ENCODE measurements at regions not wholly inside any gene's neighbourhood (a gene's known extent, or its start where the extent isn't known, plus 50 kb on each side); places are given as distances from the start of the nearest gene placed in this dataset.
A peak's percentile ranks its signal among the peaks of the same experiment; 100 is the strongest.

DNA sequence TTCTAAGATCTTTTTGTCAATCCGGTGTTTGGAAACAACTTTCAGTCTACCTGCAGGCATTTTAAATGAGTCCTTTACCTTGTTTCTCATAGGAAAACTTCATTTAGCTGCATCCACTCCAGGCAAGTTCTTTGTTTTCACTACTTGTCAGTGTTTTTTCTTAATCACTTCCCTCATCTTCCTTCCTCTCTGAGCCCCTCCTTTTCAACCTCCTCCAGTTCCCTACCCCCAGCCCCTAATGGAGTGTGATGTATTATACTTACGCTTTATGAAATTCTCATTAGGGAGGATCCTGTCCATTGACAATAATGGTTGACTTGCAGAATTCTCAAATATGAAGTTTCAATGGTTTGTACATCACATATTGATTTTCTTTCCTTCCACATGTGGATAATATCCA is 62.5 kb upstream of the BACH1 start:
- no peaks in the 10 kb centered on the region for H3K36me3 ChIP-seq (ENCODE audit: insufficient read depth, low read length)
- H3K4me2 ChIP-seq (ENCODE audit: insufficient read depth, low read length): no peak overlapping the region
- H3K9me3 ChIP-seq (ENCODE audit: low read depth, low read length): no peaks in the 10 kb centered on the region
- H3K4me1 ChIP-seq (ENCODE audit: insufficient read depth, low read length): peaks cover 55% of the 10 kb centered on the region
- H3K27ac ChIP-seq (ENCODE audit: low read depth, low read length): no peak overlapping the region
- H3K79me2 ChIP-seq (ENCODE audit: insufficient read depth, low read length): no peaks in the 10 kb centered on the region
- no peaks in the 10 kb centered on the region for H4K20me1 ChIP-seq (ENCODE audit: insufficient read depth, low read length)
- H3K27me3 ChIP-seq (ENCODE audit: insufficient read depth, low read length): no peaks in the 10 kb centered on the region
- DNase-seq (ENCODE audit: insufficient read length, low spot score, missing footprints): no peak
- H3K4me3 ChIP-seq (ENCODE audit: insufficient read depth, low read length): no peak overlapping the region
- peak overlapping the region; percentile 21 for H2AFZ ChIP-seq (ENCODE audit: low read length)
- TF ChIP-seq, protein P1, sequence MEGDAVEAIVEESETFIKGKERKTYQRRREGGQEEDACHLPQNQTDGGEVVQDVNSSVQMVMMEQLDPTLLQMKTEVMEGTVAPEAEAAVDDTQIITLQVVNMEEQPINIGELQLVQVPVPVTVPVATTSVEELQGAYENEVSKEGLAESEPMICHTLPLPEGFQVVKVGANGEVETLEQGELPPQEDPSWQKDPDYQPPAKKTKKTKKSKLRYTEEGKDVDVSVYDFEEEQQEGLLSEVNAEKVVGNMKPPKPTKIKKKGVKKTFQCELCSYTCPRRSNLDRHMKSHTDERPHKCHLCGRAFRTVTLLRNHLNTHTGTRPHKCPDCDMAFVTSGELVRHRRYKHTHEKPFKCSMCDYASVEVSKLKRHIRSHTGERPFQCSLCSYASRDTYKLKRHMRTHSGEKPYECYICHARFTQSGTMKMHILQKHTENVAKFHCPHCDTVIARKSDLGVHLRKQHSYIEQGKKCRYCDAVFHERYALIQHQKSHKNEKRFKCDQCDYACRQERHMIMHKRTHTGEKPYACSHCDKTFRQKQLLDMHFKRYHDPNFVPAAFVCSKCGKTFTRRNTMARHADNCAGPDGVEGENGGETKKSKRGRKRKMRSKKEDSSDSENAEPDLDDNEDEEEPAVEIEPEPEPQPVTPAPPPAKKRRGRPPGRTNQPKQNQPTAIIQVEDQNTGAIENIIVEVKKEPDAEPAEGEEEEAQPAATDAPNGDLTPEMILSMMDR (IDR thresholded peaks at IDR 0.05; ENCODE audit: extremely low read depth, low read depth, low read length): no peak

DNA sequence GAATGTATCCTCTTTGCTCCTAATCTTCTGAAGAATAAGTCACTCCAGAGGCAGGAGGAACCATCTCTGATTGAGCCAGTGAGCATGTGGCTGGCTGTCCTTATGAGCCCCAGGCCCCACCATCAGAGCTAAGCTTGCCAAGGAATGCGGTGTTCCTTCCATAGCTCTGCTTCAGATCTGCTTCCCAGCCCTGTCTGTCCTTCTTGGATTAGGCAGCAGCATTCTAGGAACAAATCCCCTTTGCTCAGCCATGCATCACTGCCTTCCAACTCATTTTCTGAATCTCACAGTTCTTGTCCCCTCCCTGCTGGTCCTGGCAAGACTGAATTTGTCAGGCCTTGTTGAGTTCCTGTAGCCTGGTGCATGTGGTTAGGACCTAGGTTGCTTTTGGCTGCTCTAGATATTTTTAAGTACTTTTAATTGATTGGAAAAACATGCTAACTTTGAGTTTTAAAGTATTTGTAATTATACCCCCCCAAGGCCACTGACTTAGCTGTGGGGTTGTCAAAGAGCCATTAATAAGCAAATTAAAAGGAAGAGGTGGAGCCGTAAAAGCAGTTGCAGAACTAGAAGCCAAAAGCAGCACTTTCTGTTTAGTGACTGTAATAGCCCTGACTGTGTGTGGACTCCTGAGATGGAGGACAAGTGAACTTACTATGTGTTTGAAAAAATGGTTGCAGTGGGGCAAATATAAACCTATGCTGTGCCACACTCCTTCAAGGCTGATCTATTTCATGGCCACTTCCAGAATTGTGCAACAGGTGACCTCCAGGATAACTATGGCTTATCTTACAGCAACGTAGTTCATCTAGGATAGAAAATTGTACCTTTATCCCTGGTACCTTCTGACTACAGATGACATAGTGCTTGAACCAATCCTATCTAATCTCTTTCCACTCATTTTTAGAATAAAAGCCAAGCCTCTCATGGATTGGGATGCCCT is 61.3 kb upstream of the BACH1 start:
- no peaks in the 10 kb centered on the region for H3K9me3 ChIP-seq (ENCODE audit: low read depth, low read length)
- H3K27me3 ChIP-seq (ENCODE audit: insufficient read depth, low read length): no peaks in the 10 kb centered on the region
- H3K4me3 ChIP-seq (ENCODE audit: insufficient read depth, low read length): no peak overlapping the region
- DNase-seq (ENCODE audit: insufficient read length, low spot score, missing footprints): no peak
- peaks cover 48% of the 10 kb centered on the region for H3K4me1 ChIP-seq (ENCODE audit: insufficient read depth, low read length)
- H3K79me2 ChIP-seq (ENCODE audit: insufficient read depth, low read length): no peaks in the 10 kb centered on the region
- TF ChIP-seq, protein P1 (IDR thresholded peaks at IDR 0.05; ENCODE audit: extremely low read depth, low read depth, low read length): no peak
- peak overlapping the region; percentile 39 for H2AFZ ChIP-seq (ENCODE audit: low read length)
- no peaks in the 10 kb centered on the region for H3K36me3 ChIP-seq (ENCODE audit: insufficient read depth, low read length)
- H3K4me2 ChIP-seq (ENCODE audit: insufficient read depth, low read length): peak overlapping the region; percentile 10
- no peaks in the 10 kb centered on the region for H4K20me1 ChIP-seq (ENCODE audit: insufficient read depth, low read length)
- peak overlapping the region; percentile 67 for H3K27ac ChIP-seq (ENCODE audit: low read depth, low read length)

DNA sequence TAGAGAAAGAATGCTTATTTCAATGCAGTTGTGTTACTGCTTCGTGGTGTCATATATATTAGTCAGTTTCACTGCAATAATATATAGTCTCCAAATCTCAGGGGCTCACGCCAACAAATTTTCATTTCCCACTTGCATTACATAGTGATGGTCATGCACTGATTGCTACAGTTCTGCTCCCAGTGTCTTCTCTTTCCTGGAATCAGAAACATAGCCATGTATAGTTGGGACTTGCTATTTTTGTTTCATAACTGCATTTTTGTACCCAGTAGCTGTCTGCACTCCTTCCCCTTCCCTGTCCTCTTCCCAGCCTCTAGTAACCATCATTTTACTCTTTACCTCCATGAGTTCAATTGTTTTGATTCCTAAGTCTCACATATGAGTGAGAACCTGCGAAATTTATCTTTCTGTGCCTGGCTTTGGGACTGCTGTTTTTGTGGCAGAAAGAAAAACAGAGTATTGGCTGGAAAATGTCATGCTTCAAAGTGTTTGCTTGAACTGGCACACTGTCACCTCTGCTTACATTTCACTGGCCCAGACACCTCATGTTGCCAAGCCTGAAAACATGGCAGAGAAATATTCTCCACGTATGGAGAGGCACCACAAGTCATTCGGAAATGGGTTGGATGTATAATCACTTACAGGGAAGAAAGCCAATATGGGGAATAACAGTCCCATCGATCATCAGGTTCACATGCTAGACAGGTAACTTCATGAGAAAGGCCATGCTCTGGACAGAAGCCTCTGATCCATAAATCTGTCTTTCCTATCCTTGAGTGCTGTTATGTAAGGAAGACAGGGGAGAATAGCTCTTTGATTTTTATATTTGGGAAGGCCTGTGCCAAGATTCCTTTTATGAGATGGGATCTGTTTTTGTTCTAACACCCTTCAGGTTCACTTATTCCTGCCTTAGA is 60.4 kb upstream of the BACH1 start:
- peak overlapping the region; percentile 15 for H3K4me2 ChIP-seq (ENCODE audit: insufficient read depth, low read length)

More for the DNA sequence above, 60.4 kb upstream of the BACH1 start:
- DNase-seq (ENCODE audit: insufficient read length, low spot score, missing footprints): peak; percentile 27
- Histone ChIP-seq H3K9me3 (ENCODE audit: low read depth, low read length) (no peaks in the 10 kb centered on the region), H4K20me1 (ENCODE audit: insufficient read depth, low read length) (no peaks in the 10 kb centered on the region), H3K27ac (ENCODE audit: low read depth, low read length) (peak overlapping the region; percentile 67), H3K36me3 (ENCODE audit: insufficient read depth, low read length) (no peaks in the 10 kb centered on the region), H3K79me2 (ENCODE audit: insufficient read depth, low read length) (no peaks in the 10 kb centered on the region), H2AFZ (ENCODE audit: low read length) (peak overlapping the region; percentile 2), H3K4me1 (ENCODE audit: insufficient read depth, low read length) (peaks cover 39% of the 10 kb centered on the region), H3K27me3 (ENCODE audit: insufficient read depth, low read length) (no peaks in the 10 kb centered on the region), H3K4me3 (ENCODE audit: insufficient read depth, low read length) (no peak overlapping the region)
- TF ChIP-seq, protein P1 (IDR thresholded peaks at IDR 0.05; ENCODE audit: extremely low read depth, low read depth, low read length): no peak
